ENCODE measurements at regions not wholly inside any gene's neighbourhood (a gene's known extent, or its start where the extent isn't known, plus 50 kb on each side); places are given as distances from the start of the nearest gene placed in this dataset.

DNA sequence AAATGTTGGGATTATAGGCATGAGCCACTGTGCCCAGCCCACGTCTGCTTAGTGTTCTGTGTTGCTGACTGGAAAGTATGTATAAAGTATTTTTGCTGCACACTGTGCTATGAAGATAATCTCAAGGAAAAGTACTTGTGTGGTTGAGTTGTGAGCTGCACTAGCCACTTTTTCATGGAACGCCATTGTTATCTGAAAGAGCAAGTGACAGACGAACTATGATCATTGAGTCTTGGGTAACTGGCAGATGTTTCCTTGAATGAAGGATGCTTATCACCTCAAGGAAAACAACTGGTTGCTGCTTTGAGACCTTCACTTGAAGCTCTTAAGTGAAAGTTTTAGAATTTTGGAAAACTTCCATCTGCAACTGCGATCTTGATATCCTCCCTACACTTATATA, 82.2 kb upstream of the KCTD1 start (continued):
- TF ChIP-seq, protein P1, sequence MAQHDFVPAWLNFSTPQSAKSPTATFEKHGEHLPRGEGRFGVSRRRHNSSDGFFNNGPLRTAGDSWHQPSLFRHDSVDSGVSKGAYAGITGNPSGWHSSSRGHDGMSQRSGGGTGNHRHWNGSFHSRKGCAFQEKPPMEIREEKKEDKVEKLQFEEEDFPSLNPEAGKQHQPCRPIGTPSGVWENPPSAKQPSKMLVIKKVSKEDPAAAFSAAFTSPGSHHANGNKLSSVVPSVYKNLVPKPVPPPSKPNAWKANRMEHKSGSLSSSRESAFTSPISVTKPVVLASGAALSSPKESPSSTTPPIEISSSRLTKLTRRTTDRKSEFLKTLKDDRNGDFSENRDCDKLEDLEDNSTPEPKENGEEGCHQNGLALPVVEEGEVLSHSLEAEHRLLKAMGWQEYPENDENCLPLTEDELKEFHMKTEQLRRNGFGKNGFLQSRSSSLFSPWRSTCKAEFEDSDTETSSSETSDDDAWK (CRISPR knock-in tag; IDR thresholded peaks at IDR 0.05): no peak

DNA sequence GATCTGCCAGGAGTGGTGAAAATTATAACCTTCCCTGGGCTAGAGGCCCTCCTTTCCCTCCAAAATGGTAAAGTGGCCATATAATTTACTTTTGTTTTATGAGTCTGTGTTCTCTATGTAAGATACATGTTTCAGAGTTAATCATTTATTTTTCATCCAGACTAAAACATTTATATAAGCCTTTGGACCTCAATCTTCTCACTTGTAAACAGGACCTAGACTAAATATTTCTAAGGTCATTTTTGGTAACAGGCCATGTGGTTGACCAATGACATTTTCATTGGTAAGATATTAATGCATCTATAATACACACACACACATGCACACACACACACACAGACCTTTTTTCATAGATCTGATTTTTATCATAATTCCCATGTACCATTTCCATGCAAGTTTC, 79.7 kb upstream of the KCTD1 start:
- Histone ChIP-seq H3K27ac (ENCODE audit: extremely low read length, insufficient read depth, low read length) (no peak overlapping the region), H2AFZ (ENCODE audit: low read length) (no peak overlapping the region), H3K4me2 (ENCODE audit: low read depth, low read length) (no peak overlapping the region), H3K9ac (ENCODE audit: insufficient read depth, low read depth, low read length) (no peak overlapping the region), H3K4me1 (ENCODE audit: insufficient read depth, low read length) (no peaks in the 10 kb centered on the region), H3K27me3 (ENCODE audit: control insufficient read depth in 1 of 2, insufficient read depth in 2 of 2, low read length in 2 of 2) (no peaks in the 10 kb centered on the region), H3K4me3 (replicated peaks in 1 of 3; ENCODE audit: insufficient read depth in 1 of 3, low read depth in 2 of 3, low read length in 3 of 3) (no peak overlapping the region), H3K9me3 (ENCODE audit: low read length) (peaks cover 26% of the 10 kb centered on the region), H3K79me2 (ENCODE audit: insufficient read depth, low read length) (no peaks in the 10 kb centered on the region), H4K20me1 (ENCODE audit: insufficient read depth, low read length) (no peaks in the 10 kb centered on the region), H3K36me3 (replicated peaks in 1 of 2; ENCODE audit: control insufficient read depth in 1 of 2, insufficient read depth in 2 of 2, low read length in 2 of 2) (no peaks in the 10 kb centered on the region)
- no peak for DNase-seq (ENCODE audit: low spot score)
- intact Hi-C loops (cut with micrococcal nuclease; ENCODE audit: unreplicated experiment): loop anchor here (10.0 kb wide), 1 partner anchor 377 kb away; no protein-coding TSS in a partner anchor
- no peak for FAIRE-seq
- in situ Hi-C loops (cut with HindIII; ENCODE audit: extremely low pct_ligation_motif_present, low pct_unique_long_range_greater_than_20kb): no loop called here
- no peak for ATAC-seq
- ChIA-PET POLR2A (no interaction called here), CTCF (ENCODE audit: low intra/inter-chr PET ratio, low total read pairs) (no interaction called here)
- no TSS peak for BruUV-seq (replicated peaks)
- TF ChIP-seq DNMT1 (CRISPR knock-in tag; IDR thresholded peaks at IDR 0.05) (no peak), ZNF468 (CRISPR knock-in tag; IDR thresholded peaks at IDR 0.05) (no peak), HNF4A (CRISPR knock-in tag; IDR thresholded peaks at IDR 0.05) (no peak), ZNF549 (CRISPR knock-in tag; IDR thresholded peaks at IDR 0.05) (no peak), NR2C2 (CRISPR knock-in tag; IDR thresholded peaks at IDR 0.05; ENCODE audit: borderline replicate concordance) (no peak), CHD2 (IDR thresholded peaks at IDR 0.05; ENCODE audit: low read depth, low read length) (no peak), GATAD2A (CRISPR knock-in tag; IDR thresholded peaks at IDR 0.05) (no peak), KDM6A (CRISPR knock-in tag; IDR thresholded peaks at IDR 0.05; ENCODE audit: low read depth) (no peak), ZNF460 (CRISPR knock-in tag; IDR thresholded peaks at IDR 0.05; ENCODE audit: borderline replicate concordance) (no peak), ZNF253 (CRISPR knock-in tag; IDR thresholded peaks at IDR 0.05; ENCODE audit: borderline replicate concordance) (no peak), ZNF570 (CRISPR knock-in tag; IDR thresholded peaks at IDR 0.05; ENCODE audit: borderline replicate concordance) (no peak), ZNF709 (CRISPR knock-in tag; IDR thresholded peaks at IDR 0.05) (no peak)
- TF ChIP-seq, protein P2, sequence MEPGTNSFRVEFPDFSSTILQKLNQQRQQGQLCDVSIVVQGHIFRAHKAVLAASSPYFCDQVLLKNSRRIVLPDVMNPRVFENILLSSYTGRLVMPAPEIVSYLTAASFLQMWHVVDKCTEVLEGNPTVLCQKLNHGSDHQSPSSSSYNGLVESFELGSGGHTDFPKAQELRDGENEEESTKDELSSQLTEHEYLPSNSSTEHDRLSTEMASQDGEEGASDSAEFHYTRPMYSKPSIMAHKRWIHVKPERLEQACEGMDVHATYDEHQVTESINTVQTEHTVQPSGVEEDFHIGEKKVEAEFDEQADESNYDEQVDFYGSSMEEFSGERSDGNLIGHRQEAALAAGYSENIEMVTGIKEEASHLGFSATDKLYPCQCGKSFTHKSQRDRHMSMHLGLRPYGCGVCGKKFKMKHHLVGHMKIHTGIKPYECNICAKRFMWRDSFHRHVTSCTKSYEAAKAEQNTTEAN (CRISPR knock-in tag; conservative IDR thresholded peaks at IDR 0.05): no peak
- TF ChIP-seq, protein P3, sequence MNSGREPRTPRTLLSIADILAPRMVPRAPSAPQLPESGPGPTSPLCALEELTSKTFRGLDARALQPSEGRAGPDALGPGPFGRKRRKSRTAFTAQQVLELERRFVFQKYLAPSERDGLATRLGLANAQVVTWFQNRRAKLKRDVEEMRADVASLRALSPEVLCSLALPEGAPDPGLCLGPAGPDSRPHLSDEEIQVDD (CRISPR knock-in tag; IDR thresholded peaks at IDR 0.05; ENCODE audit: borderline replicate concordance): no peak
- TF ChIP-seq, protein P4, sequence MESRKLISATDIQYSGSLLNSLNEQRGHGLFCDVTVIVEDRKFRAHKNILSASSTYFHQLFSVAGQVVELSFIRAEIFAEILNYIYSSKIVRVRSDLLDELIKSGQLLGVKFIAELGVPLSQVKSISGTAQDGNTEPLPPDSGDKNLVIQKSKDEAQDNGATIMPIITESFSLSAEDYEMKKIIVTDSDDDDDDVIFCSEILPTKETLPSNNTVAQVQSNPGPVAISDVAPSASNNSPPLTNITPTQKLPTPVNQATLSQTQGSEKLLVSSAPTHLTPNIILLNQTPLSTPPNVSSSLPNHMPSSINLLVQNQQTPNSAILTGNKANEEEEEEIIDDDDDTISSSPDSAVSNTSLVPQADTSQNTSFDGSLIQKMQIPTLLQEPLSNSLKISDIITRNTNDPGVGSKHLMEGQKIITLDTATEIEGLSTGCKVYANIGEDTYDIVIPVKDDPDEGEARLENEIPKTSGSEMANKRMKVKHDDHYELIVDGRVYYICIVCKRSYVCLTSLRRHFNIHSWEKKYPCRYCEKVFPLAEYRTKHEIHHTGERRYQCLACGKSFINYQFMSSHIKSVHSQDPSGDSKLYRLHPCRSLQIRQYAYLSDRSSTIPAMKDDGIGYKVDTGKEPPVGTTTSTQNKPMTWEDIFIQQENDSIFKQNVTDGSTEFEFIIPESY (CRISPR knock-in tag; IDR thresholded peaks at IDR 0.05): no peak
- TF ChIP-seq, protein P5, sequence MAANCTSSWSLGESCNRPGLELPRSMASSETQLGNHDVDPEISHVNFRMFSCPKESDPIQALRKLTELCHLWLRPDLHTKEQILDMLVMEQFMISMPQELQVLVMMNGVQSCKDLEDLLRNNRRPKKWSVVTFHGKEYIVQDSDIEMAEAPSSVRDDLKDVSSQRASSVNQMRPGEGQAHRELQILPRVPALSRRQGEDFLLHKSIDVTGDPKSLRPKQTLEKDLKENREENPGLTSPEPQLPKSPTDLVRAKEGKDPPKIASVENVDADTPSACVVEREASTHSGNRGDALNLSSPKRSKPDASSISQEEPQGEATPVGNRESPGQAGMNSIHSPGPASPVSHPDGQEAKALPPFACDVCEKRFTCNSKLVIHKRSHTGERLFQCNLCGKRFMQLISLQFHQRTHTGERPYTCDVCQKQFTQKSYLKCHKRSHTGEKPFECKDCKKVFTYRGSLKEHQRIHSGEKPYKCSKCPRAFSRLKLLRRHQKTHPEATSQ (CRISPR knock-in tag; IDR thresholded peaks at IDR 0.05; ENCODE audit: borderline replicate concordance): no peak
- TF ChIP-seq, protein P6, sequence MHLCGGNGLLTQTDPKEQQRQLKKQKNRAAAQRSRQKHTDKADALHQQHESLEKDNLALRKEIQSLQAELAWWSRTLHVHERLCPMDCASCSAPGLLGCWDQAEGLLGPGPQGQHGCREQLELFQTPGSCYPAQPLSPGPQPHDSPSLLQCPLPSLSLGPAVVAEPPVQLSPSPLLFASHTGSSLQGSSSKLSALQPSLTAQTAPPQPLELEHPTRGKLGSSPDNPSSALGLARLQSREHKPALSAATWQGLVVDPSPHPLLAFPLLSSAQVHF (CRISPR knock-in tag; IDR thresholded peaks at IDR 0.05): no peak
